GM12864 (cell line): ENCODE measurements at regions not wholly inside any gene's neighbourhood (a gene's known extent, or its start where the extent isn't known, plus 50 kb on each side); places are given as distances from the start of the nearest gene placed in this dataset.

Experiments
- DNase-seq: peaks from one replicate; pipeline ENCODE4 v3.0.0-alpha.2; 2011; ENCODE audit warnings: low read depth
- H3K4me3 ChIP-seq: 2 replicates; pipeline ENCODE4 v1.5.1; 2011; ENCODE audit warnings: mild to moderate bottlenecking, low read depth, low read length, control low read depth
- TF ChIP-seq, protein P1 (sequence below): IDR thresholded peaks from 2 replicates; pipeline ENCODE4 v1.5.1; 2011; ENCODE audit warnings: low read depth, mild to moderate bottlenecking, moderate library complexity, low read length, control low read depth, inconsistent platforms; ENCODE audit errors: missing control alignments

- no peak for DNase-seq
- TF ChIP-seq, protein P1, sequence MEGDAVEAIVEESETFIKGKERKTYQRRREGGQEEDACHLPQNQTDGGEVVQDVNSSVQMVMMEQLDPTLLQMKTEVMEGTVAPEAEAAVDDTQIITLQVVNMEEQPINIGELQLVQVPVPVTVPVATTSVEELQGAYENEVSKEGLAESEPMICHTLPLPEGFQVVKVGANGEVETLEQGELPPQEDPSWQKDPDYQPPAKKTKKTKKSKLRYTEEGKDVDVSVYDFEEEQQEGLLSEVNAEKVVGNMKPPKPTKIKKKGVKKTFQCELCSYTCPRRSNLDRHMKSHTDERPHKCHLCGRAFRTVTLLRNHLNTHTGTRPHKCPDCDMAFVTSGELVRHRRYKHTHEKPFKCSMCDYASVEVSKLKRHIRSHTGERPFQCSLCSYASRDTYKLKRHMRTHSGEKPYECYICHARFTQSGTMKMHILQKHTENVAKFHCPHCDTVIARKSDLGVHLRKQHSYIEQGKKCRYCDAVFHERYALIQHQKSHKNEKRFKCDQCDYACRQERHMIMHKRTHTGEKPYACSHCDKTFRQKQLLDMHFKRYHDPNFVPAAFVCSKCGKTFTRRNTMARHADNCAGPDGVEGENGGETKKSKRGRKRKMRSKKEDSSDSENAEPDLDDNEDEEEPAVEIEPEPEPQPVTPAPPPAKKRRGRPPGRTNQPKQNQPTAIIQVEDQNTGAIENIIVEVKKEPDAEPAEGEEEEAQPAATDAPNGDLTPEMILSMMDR = no peak
- H3K4me3 ChIP-seq = no peak overlapping the region
These were observed 606.6 kb downstream of the EFNB2 start for GRCh38 chr13:105928901-105929300.

DNA sequence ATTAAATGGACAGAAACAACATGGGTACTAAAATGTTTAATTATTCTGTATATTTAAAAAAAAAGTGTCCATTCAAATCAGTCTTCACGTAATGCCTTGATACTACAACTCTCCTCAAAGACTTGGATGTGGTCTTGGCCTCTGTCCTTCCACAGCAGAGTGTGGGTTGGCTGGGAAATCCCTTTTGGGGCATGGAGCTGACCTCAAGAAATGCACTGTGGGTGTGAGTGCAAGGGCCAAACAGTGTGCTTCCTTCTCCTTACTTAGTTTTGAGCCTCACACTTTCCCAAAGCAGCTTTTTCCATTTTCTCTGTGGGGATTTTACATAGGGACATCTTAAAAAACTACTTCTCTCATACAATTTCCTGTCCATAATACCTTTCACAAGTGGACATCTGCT, 607.4 kb downstream of the EFNB2 start:
- no peak overlapping the region for H3K4me3 ChIP-seq
- TF ChIP-seq, protein P1 = no peak
- no peak for DNase-seq

DNA sequence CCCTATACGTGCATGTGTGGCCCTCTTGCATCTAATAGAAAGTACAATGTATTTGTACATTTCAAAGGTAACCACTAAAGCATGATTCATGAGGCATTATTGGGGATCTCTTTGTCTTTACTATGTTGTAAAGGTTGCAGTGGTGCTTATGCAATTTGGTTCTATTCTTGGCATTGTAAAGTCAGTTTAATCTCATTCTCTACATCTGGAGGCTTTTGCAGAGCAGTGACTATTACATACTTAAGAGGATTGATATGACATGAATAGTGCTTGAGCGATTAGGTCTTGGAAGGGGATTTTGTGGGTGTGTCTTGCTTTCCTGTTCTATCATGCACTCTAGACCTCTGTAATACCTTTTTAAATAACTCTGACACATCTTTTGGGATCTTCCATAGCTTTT, 610.0 kb downstream of the EFNB2 start:
- TF ChIP-seq, protein P1 = no peak
- DNase-seq = no peak
- no peak overlapping the region for H3K4me3 ChIP-seq

DNA sequence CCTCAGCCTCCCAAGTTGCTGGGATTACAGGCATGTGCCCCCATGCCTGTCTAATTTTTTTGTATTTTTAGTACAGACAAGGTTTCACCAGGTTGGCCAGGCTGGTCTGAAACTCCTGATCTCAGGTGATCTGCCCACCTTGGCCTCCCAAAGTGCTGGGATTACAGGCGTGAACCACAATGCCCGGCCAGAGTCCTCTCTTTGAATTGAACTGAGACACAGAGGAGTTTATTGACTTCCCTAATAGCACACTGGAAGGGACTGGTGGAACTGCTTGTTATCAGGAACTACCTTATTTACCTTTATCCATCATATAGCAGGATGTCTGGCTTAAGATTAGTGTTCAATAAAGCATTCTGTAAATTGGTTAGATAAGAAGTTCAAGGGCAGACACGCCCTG, 613.8 kb downstream of the EFNB2 start:
- no peak for DNase-seq
- no peak overlapping the region for H3K4me3 ChIP-seq
- TF ChIP-seq, protein P1 = no peak

GRCh38 chr13:105920370-105920769, 615.1 kb downstream of the EFNB2 start:
- TF ChIP-seq, protein P1 = no peak
- H3K4me3 ChIP-seq = no peak overlapping the region
- DNase-seq = no peak

GRCh38 chr13:105918842-105919741, 616.4 kb downstream of the EFNB2 start:
- no peak for DNase-seq
- no peak overlapping the region for H3K4me3 ChIP-seq
- TF ChIP-seq, protein P1 = no peak
